ENCODE measurements at regions not wholly inside any gene's neighbourhood (a gene's known extent, or its start where the extent isn't known, plus 50 kb on each side); places are given as distances from the start of the nearest gene placed in this dataset.

GRCh38 chr2:5932556-5933469 is 240.6 kb downstream of the SOX11 start:
- no peak for TF ChIP-seq CTCF (conservative IDR thresholded peaks at IDR 0.05; ENCODE audit: control insufficient read depth, insufficient read depth, low read depth, low read length)
- DNase-seq (ENCODE audit: low read depth) = no peak
- no peak overlapping the region for H3K4me3 ChIP-seq (ENCODE audit: control insufficient read depth, low read depth, low read length)

GRCh38 chr2:5933669-5934068 is 241.5 kb downstream of the SOX11 start:
- H3K4me3 ChIP-seq (ENCODE audit: control insufficient read depth, low read depth, low read length) = no peak overlapping the region
- no peak for TF ChIP-seq CTCF (conservative IDR thresholded peaks at IDR 0.05; ENCODE audit: control insufficient read depth, insufficient read depth, low read depth, low read length)
- DNase-seq (ENCODE audit: low read depth) = no peak

GRCh38 chr2:5937321-5937720 is 245.1 kb downstream of the SOX11 start:
- no peak for DNase-seq (ENCODE audit: low read depth)
- no peak overlapping the region for H3K4me3 ChIP-seq (ENCODE audit: control insufficient read depth, low read depth, low read length)
- TF ChIP-seq CTCF (conservative IDR thresholded peaks at IDR 0.05; ENCODE audit: control insufficient read depth, insufficient read depth, low read depth, low read length) = no peak

GRCh38 chr2:5937851-5938565 is 245.8 kb downstream of the SOX11 start:
- H3K4me3 ChIP-seq (ENCODE audit: control insufficient read depth, low read depth, low read length) = no peak overlapping the region
- no peak for DNase-seq (ENCODE audit: low read depth)
- TF ChIP-seq CTCF (conservative IDR thresholded peaks at IDR 0.05; ENCODE audit: control insufficient read depth, insufficient read depth, low read depth, low read length) = no peak

- DNase-seq (ENCODE audit: low read depth) = no peak
- H3K4me3 ChIP-seq (ENCODE audit: control insufficient read depth, low read depth, low read length) = no peak overlapping the region
- no peak for TF ChIP-seq CTCF (conservative IDR thresholded peaks at IDR 0.05; ENCODE audit: control insufficient read depth, insufficient read depth, low read depth, low read length)
These were observed 246.3 kb downstream of the SOX11 start for GRCh38 chr2:5938566-5938896.

GRCh38 chr2:5939553-5939952 is 247.4 kb downstream of the SOX11 start:
- H3K4me3 ChIP-seq (ENCODE audit: control insufficient read depth, low read depth, low read length) = no peak overlapping the region
- no peak for DNase-seq (ENCODE audit: low read depth)
- no peak for TF ChIP-seq CTCF (conservative IDR thresholded peaks at IDR 0.05; ENCODE audit: control insufficient read depth, insufficient read depth, low read depth, low read length)
